ENCODE measurements at regions not wholly inside any gene's neighbourhood (a gene's known extent, or its start where the extent isn't known, plus 50 kb on each side); places are given as distances from the start of the nearest gene placed in this dataset.

DNA sequence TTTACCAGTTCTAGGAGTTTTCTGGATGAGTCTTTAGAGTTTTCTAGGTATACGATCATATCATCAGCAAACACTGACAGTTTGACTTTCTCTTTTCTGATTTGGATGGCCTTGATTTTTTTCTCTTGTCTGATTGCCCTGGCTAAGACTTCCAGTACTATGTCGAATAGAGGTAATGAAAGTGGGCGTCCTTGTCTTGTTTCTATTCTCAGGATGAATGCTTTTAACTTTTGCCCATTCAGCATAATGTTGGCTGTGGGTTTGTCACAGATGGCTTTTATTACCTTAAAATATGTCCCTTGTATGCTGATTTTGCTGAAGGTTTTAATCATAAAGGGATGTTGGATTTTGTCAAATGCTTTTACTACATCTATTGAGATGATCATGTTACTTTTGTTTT, 223.2 kb upstream of the COBL start:
- DNase-seq (ENCODE audit: extremely low spot score), result no peak
- ChIA-PET CTCF (no interaction called here), POLR2A (no interaction called here)
- TF ChIP-seq, protein P1, sequence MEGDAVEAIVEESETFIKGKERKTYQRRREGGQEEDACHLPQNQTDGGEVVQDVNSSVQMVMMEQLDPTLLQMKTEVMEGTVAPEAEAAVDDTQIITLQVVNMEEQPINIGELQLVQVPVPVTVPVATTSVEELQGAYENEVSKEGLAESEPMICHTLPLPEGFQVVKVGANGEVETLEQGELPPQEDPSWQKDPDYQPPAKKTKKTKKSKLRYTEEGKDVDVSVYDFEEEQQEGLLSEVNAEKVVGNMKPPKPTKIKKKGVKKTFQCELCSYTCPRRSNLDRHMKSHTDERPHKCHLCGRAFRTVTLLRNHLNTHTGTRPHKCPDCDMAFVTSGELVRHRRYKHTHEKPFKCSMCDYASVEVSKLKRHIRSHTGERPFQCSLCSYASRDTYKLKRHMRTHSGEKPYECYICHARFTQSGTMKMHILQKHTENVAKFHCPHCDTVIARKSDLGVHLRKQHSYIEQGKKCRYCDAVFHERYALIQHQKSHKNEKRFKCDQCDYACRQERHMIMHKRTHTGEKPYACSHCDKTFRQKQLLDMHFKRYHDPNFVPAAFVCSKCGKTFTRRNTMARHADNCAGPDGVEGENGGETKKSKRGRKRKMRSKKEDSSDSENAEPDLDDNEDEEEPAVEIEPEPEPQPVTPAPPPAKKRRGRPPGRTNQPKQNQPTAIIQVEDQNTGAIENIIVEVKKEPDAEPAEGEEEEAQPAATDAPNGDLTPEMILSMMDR (IDR thresholded peaks at IDR 0.05; ENCODE audit: control extremely low read depth, extremely low read depth, low read depth, missing control alignments), result no peak

DNA sequence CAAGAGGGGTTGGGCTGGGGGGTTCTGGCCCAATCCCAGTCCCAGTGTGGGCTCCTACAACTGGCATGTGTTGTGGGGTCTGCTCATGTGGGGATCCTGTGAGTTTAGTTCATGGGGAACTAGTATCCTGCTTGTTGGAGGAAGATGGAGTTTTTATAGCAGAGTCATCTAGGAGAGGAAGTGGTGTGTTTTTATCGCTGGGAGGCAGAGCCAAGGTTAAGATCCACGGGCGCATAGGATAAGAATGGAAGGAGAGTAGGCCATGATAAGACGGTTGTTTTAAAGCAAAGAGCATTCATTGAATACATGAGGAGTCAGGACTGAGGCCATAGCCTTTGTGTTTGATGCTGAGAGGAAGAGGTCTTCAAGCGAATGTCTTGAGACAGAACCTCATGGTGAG, 211.6 kb upstream of the COBL start:
- DNase-seq (ENCODE audit: extremely low spot score), result no peak
- CTCF ChIA-PET, result no interaction called here
- TF ChIP-seq, protein P1 (IDR thresholded peaks at IDR 0.05; ENCODE audit: control extremely low read depth, extremely low read depth, low read depth, missing control alignments), result no peak
- POLR2A ChIA-PET, result no interaction called here

DNA sequence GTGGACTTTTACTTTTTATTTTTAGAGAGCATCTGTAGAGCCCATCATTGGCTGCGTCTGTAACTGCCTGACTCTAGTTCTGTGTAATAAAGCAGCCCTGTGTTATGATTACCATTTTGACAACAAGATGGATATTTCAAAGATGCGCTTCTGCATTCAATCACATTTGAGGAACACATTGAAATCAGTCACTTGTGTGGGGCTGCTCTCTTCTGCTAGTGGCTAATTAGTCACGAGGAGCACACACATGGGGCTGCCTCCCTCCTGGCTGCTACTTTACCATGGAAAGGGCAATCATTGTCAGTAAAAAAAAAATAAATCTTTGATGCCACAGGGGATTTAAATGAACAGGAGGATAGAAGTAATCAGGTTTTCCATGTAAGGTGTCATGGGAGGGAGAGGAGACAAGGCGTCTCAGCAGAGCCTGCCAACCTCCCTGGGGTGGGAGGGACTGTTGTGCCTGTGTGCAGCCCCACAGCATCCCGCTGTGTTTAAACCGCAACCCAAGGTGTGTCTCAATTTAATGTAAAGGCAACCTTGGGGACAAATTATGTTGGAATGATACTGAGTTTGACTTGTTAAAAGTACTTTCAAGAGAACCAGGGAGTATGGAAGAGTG, 205.2 kb upstream of the COBL start:
- DNase-seq (ENCODE audit: extremely low spot score), result no peak
- ChIA-PET CTCF (no interaction called here), POLR2A (no interaction called here)
- TF ChIP-seq, protein P1 (IDR thresholded peaks at IDR 0.05; ENCODE audit: control extremely low read depth, extremely low read depth, low read depth, missing control alignments), result no peak

DNA sequence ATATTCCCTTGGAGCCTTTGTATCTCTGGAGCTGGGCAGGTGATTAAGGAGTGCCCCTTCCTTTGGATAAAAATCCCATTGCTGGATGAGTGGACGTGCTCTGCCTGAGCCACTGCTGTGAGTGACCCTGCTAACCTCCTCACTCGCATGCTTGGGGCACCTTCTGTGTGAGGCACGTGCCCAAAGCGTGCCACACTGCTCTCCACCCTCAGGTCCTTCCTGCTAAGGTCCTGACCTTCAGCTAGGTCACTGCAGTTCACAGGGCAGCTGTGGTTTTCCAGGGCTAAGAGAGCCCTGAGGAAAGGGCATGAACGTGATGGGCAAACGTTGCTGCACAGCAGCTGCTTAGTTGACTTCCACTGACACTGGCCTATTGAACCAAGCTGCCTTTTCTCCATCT, 204.4 kb upstream of the COBL start:
- CTCF ChIA-PET, result no interaction called here
- no peak for DNase-seq (ENCODE audit: extremely low spot score)
- TF ChIP-seq, protein P1 (IDR thresholded peaks at IDR 0.05; ENCODE audit: control extremely low read depth, extremely low read depth, low read depth, missing control alignments), result no peak
- POLR2A ChIA-PET, result no interaction called here

DNA sequence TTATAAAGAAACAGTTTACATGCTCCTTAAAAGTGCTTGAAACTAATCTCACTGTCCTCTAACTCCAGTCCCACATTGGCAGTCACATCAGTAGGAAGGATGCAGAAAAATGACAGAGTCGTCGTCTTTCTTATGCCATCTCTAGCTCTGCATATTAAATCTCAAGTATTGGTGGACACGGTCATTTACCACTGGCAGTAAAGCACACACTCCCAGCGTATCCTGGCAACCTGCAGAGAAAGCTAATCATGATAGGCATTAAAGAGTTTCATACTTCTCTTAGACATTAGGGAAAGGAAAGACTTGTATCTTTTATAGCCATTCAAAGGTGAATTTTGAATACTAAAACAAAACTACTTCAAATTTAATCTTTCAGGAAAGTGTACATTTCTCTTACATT, 202.0 kb upstream of the COBL start:
- ChIA-PET POLR2A (no interaction called here), CTCF (no interaction called here)
- TF ChIP-seq, protein P1 (IDR thresholded peaks at IDR 0.05; ENCODE audit: control extremely low read depth, extremely low read depth, low read depth, missing control alignments), result no peak
- DNase-seq (ENCODE audit: extremely low spot score), result no peak

DNA sequence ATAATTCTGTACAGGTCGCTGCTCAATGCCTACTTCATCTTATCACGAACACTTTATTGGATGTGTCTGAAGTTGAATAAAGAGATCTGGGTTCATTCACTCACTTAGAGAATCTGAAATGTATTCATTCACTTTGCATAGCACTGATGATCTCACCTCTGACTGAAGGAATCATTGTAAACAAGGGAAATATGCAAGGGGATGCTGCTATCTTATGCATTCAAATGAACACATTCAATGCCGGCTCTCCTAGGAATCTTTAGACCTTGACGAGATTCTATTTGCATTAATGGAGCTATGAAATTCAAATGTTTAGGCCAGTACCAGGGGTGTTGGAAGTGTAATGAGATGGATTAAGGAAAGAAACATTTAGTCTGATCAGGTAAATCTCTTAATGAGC, 200.6 kb upstream of the COBL start:
- ChIA-PET POLR2A (no interaction called here), CTCF (no interaction called here)
- TF ChIP-seq, protein P1 (IDR thresholded peaks at IDR 0.05; ENCODE audit: control extremely low read depth, extremely low read depth, low read depth, missing control alignments), result no peak
- DNase-seq (ENCODE audit: extremely low spot score), result no peak

DNA sequence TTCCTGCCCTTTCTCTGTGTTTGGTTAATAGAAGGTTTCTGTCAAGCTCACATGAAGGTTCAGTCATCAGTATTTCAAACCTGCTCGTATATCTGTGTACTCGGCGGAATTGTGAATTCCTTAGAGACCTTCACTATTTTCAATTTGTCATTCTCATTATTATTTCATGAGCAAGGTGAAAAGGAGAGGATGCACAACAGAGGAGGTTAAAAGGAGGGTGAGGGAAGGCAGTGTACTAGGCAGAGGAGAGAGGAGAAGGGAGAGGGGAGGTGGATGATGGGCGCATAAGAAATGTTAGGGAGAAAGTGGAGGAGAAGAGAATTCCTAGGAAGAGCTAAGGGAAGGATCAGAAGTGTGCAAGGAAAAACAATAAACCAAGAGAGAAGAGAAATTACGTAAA, 185.0 kb upstream of the COBL start:
- TF ChIP-seq, protein P1 (IDR thresholded peaks at IDR 0.05; ENCODE audit: control extremely low read depth, extremely low read depth, low read depth, missing control alignments), result no peak
- ChIA-PET CTCF (no interaction called here), POLR2A (no interaction called here)
- DNase-seq (ENCODE audit: extremely low spot score), result no peak
